Fibroblast of peridontal ligament (primary cell): ENCODE measurements at regions not wholly inside any gene's neighbourhood (a gene's known extent, or its start where the extent isn't known, plus 50 kb on each side); places are given as distances from the start of the nearest gene placed in this dataset.
"Not testable (repeated sequence)": the region's sequence is repeated elsewhere in the genome, so short reads cannot be mapped to it uniquely, and the experiment has no call there.

Experiments used
- DNase-seq: peaks from one replicate; pipeline ENCODE4 v3.0.0-alpha.2; 2010; ENCODE audit errors: extremely low read depth

DNA sequence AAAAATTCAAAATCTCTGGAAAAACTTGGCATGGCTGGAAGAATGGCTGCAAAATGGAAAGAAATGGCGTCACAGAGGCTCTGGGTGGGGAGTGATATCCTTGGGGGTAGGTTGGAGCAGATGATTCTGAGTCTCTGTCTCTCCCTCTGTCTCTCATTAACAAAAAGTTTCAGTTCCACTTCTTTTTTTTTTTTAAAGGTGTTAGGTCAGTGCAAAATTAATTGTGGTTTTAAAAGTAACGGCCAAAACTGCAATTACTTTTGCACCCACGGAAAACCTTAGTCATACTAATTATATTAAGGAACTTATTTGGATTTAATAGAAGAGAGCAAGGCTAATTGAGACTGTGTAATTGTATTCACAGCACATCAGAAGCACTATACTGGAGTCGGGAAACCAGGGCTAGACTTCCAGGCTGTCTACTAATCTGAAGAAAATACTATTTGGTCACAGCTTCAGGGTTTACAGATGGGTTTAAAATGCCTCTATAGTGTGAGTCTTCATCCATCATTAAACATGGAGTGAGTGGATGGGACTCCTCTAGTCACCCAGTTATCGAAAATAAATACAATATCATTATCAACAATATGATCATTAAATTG, 289.1 kb upstream of the PLD5 start:
- DNase-seq = no peak

DNA sequence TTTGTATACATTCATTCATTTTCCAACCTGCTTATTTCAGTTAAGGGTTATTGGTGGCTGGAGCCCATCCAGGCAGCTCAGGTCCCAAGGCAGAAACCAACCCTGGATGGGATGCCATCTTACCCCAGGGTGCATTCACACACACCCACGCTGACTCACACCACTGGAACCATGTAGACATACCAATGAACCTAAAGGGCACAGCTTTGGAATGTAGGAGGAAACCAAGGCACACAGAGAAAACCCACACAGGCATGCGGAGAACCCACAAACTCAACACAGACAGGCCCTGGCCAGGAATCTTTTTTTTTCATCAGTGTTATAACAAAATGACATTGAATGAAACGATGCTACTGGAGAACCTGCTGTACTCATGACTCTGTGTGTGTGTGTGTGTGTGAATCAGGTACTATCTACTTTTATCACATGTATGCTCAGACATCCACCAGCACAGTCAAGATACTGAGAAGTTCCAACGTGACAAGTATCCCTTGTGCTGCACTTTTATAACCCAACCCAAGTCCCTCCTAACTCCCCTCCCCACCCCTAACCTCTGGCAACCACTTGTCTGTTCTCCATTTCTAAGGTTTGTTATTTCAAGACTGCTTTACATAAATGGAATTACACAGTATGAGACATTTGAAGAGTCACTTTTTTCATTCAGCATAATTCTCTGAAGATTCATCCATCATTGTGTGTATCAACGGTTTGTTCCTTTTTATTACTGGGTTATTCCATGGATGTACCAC, 286.8 kb upstream of the PLD5 start:
- DNase-seq = no peak

- no peak for DNase-seq
These were observed 281.8 kb upstream of the PLD5 start for GRCh38 chr1:242806324-242806723.

GRCh38 chr1:242805360-242805759, 280.9 kb upstream of the PLD5 start:
- DNase-seq = not testable (repeated sequence)

DNA sequence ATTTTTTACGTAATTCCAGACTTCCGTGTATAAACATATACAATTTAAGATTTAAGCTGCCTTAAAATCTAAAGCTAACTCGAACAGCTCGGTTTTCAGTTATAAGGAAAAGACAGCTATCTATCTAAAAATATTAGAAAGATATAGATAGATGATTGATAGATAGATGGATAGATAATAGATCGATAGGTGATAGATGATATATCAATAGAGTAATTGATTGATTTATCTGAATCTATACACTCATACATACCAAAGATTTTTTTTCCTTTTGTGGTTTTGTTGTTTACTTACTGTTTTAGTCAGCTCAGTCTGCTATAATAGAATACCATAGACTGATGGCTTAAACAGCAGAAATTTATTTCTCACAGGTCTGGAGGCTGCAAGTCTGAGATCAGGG, 278.5 kb upstream of the PLD5 start:
- DNase-seq = no peak

DNA sequence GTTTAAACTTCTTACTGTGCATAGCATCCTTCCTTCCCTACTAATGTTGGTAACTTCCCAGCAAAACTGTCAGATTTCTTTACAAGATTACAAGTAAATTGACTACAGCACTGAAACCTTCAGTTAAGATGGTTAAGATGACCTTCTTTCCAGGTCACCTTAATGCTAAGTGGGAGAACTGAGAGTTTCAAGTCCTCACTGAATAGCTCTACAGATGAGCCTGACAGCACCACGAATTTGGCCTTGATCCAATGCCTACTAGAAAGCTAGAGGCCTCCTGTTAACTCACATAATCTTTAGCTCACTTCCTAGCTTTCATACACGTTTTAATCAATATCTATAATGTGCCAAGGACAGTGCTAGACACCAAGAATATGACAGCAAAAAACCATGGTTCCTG, 276.0 kb upstream of the PLD5 start:
- no peak for DNase-seq

- DNase-seq = no peak
These were observed 273.4 kb upstream of the PLD5 start for GRCh38 chr1:242797856-242798255.

GRCh38 chr1:242788771-242789170, 264.3 kb upstream of the PLD5 start:
- DNase-seq = no peak

GRCh38 chr1:242787968-242788367, 263.5 kb upstream of the PLD5 start:
- DNase-seq = no peak

DNA sequence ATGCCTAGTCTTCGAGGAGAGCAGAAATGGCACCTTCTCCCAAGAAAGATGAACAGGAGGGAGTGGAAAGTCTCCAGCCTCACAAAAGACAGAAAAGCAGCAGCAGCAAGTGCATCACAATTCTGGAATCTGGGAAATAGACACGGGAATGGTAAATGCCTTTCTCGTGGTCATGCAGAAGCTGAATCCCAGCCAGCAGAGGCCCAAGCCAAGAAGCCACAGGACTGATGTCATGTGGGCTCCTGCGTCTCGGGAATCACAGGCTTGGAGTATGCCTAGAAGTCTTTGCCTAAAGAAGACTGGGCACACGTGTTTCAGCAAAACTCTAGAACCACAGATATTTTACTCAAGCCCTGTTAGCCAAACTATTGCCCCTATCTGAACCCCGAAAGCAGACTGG, 260.3 kb upstream of the PLD5 start:
- DNase-seq = peak; percentile 25

DNA sequence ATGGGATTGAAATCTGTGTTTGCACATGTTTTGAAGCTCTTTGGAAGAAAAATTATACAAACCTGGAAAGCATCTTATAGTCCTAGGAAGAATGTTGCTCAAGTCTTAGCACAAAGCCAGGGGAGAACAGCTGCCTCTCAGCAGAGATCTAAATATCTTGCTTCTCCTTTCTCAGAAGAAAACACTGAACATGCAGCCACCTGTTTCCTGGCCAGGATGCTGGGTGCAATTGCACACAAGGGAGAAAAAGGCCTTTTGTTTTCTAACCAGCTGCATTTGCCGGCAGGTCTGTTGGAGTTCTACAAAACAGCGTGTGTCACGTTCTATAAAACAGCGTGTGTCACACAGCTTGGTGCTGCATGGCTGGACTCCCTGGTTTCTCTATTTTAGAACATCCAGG, 259.6 kb upstream of the PLD5 start:
- DNase-seq = no peak

DNA sequence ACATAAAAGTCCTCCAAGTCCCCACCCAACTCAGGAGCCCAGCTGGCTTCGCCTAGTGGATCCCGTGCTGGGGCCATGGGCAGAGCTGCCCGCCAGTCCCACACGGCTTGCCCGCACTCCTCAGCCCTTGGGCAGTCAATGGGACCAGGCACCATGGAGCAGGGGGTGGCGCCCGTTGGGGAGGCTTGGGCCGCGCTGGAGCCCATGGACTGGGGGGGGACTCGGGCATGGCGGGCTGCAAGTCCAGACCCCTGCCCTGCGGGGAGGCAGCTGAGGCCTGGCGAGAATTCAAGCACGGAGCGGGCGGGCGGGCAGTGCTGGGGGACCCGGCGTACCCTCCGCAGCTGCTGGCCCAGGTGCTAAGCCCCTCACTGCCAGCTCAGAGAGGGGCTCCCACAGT, 249.8 kb upstream of the PLD5 start:
- DNase-seq = no peak

GRCh38 chr1:242770366-242770765, 245.9 kb upstream of the PLD5 start:
- DNase-seq = no peak

DNA sequence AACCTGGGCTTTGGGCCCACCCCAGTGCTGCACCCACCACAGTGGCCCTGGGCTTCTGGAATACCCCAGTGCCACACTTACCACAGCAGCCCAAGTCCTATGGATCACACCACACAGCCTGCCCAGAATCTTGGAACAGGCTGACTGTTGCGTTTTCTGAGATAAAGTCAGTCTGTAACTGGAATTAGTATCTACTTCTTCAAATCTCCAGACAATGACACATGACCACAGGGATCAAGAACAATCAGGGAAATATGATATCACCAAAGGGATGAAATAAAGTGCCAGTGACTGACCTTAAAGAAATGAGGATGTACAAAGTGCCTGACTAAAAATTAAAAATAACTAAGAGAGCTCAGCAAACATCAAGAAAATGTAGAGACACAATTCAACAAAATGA, 239.7 kb upstream of the PLD5 start:
- DNase-seq = peak; percentile 0

GRCh38 chr1:242761556-242761955, 237.1 kb upstream of the PLD5 start:
- DNase-seq = no peak

DNA sequence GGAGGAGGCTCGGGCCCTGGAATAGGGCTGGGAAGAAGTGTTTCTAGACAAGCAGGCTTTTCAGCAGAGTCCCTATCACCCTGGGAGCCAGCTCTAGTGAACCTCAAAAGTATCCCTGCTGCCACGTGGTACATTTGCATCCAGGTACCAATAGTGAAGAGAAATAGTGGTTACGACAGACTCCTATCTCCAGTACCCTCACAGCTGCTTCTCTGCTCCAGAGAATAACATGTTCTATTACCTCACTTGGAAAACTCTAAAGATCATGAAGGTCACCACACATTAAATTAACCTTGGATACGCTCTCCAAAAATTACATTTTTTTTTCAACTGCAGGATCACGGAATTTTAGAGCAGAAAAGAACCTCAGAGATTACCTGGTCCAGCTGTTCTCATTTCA, 230.4 kb upstream of the PLD5 start:
- DNase-seq = no peak

- no peak for DNase-seq
These were observed 229.6 kb upstream of the PLD5 start for GRCh38 chr1:242754125-242754524.

DNA sequence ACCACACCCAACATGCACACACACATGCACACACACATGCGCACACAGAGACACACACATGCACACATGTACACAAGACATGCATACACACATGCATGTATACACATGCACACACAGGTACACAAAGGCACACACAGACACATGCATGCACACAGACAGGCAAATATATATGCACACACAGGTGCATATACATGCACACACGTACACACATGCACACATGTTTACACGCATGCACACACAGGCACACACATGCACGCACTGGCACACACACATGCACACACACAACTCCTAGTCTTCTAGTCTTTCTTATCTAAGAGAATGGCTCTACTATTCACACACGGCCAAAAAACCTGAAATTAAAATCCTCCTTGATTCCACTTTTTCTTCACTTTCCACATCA, 222.7 kb upstream of the PLD5 start:
- DNase-seq = no peak

- DNase-seq = no peak
These were observed 220.6 kb upstream of the PLD5 start for GRCh38 chr1:242745079-242745478.

DNA sequence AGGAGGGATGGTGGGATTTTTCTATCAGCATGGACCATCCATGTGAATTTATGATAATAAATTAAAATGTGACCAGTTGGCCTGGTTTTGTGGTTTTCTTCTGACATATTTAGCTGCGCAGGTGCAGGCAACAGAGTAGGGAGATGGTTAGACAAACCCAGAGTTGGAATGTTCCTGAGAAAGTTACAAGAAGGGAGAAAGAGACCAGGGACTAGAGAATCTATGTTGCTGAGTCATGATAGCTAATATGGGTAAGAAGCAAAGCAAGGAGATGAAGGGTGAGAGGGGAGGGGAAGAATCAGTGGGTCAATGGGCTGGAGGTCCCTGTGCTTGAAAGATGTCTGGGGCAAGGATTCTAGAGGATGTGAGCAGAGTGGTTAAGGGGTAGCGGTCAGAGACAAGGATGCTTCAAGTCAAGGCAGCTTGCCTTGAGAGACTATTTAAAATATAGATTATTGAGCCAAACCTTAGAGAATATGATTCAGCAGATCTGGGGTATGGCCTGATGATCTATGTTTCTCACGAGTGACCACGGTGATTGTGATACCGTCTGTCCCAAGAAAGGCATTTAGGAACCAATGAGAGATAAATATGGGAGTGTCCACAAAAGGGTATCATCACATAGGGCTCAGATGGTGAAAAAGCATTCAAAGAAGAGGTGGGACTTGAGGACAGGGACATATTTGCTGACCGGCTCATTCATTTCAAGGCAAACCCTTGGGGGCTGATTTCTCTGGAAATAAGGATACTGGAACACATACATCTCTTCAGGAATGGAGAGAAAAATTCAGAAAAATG, 219.7 kb upstream of the PLD5 start:
- no peak for DNase-seq

- DNase-seq = no peak
These were observed 214.5 kb upstream of the PLD5 start for GRCh38 chr1:242738702-242739645.

DNA sequence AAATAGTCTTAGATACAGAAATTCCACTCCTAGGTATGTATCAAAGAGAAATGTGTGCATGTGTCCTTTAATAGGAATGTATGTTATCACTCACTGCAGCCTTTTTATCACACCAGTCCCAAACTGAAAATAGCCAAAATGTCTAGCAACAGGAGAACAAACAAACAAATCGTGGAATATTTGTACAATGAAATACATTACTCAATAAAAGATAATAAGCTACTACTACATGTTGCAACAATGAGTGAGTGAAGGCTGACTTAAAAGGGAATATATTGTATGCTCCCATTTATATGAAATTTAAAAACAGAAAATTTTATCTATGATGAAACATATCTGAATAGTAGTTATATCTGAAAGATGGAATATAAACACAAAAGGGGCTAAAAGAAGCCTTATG, 212.1 kb upstream of the PLD5 start:
- no peak for DNase-seq
